NCI-H2029 treated with DMSO at 0.1 percent for 48 hours (cell line): ENCODE measurements at regions not wholly inside any gene's neighbourhood (a gene's known extent, or its start where the extent isn't known, plus 50 kb on each side); places are given as distances from the start of the nearest gene placed in this dataset.
"Not testable (repeated sequence)": the region's sequence is repeated elsewhere in the genome, so short reads cannot be mapped to it uniquely, and the experiment has no call there.

ENCODE experiments used
- DNase-seq: peaks from one replicate; lab custom pipeline; 2025; lab: John Stamatoyannopoulos, UW

GRCh38 chr11:134944131-134944530 lies 532.1 kb upstream of the B3GAT1 start:
- no peak for DNase-seq

GRCh38 chr11:134943544-134943943 lies 531.5 kb upstream of the B3GAT1 start:
- DNase-seq = no peak

- DNase-seq = no peak
These were observed 530.6 kb upstream of the B3GAT1 start for GRCh38 chr11:134942681-134943080.

DNA sequence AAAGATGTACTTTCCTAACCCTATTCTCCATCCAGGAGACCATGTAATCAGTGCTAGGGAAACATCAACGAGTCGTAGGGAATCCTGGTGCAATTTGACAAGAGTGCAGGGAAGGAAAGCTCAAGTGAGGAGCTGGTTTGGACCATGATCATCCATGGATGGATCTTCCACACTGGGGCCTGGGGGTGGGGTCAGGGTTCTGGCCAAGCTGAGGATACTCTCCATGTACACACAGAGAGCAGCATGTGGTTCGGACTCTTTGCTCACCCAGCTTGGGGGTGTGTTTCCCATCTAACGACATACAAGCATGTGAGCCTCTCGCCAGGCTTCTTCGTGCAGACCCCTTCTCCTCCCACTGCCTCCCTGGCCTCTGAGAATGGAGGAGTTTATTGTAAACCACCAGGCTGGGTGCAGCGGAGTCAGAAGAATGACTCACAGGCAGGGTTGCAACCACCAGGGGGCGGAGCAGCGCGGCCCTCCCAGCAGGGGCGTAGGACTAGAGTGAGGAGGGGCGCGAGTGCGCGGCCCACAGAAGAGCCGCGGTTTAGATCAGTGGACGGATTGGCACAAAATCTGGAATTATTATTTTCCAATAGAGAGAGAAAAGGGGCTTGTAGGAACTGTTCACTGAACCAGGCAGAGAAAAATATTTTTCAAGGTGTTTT lies 530.0 kb upstream of the B3GAT1 start:
- not testable (repeated sequence) for DNase-seq

- DNase-seq = no peak
These were observed 529.3 kb upstream of the B3GAT1 start for GRCh38 chr11:134941326-134941725.

GRCh38 chr11:134940441-134941126 lies 528.5 kb upstream of the B3GAT1 start:
- no peak for DNase-seq

GRCh38 chr11:134939905-134940304 lies 527.9 kb upstream of the B3GAT1 start:
- DNase-seq = no peak

GRCh38 chr11:134939031-134939430 lies 527.0 kb upstream of the B3GAT1 start:
- DNase-seq = no peak

- DNase-seq = no peak
These were observed 526.2 kb upstream of the B3GAT1 start for GRCh38 chr11:134938212-134938611.

GRCh38 chr11:134937193-134937592 lies 525.2 kb upstream of the B3GAT1 start:
- DNase-seq = not testable (repeated sequence)

GRCh38 chr11:134932761-134933160 lies 520.7 kb upstream of the B3GAT1 start:
- no peak for DNase-seq

GRCh38 chr11:134925432-134925831 lies 513.4 kb upstream of the B3GAT1 start:
- no peak for DNase-seq

DNA sequence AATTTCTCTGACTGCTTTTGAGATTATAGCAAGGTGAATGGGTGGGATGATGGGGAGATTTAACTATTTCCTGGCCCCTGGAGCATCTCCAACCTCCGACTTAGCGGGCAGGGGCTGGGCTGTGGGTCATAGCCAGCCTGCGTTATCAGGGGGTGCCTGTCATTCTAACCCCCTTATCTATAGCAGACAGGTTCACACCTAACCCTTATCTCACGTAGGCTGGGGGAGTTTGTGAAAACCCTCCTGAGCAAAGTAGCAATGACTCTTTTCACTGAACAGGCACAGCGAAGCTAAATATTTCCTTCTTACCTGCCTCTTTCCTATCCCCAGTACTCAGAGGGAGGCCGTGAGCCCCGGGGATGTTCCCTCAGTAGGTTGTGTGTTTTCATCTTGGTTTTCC lies 511.4 kb upstream of the B3GAT1 start:
- no peak for DNase-seq

- DNase-seq = no peak
These were observed 509.9 kb upstream of the B3GAT1 start for GRCh38 chr11:134921938-134922337.

DNA sequence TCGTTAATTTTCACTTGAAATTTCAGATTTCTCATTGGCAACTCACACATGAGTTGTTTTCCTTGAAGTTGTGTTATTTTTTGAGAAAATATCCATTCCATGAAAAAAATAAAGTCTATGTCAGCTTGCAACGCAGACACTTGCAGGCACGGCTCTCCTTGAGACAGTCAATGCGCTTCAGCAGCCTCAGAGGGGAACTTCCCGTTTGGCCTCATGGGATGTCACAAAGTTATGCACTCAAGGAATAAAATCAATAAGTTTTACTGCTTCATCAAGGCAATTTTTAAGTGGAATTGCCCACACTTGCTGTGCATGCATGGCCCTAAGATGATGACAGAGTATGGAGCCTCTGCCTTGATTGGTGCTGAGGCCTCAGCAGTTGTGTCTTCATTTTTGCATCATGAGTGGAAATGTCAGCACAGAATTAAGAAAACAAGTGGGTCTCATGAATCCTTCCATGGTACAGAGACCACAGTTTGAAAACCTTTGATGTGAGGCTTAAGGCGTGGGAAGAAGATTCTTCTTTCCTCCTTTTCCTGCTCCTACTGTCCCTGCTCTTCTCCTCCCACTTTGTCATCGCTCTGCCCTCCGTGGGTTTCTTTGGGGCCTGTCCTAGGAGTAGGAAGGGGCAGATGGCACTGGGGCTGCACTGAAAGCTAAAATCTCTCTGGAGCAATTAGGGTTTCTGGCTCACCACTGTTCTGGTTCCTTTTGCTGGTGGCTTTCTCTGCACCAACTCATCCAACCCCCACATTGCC lies 509.0 kb upstream of the B3GAT1 start:
- no peak for DNase-seq

DNA sequence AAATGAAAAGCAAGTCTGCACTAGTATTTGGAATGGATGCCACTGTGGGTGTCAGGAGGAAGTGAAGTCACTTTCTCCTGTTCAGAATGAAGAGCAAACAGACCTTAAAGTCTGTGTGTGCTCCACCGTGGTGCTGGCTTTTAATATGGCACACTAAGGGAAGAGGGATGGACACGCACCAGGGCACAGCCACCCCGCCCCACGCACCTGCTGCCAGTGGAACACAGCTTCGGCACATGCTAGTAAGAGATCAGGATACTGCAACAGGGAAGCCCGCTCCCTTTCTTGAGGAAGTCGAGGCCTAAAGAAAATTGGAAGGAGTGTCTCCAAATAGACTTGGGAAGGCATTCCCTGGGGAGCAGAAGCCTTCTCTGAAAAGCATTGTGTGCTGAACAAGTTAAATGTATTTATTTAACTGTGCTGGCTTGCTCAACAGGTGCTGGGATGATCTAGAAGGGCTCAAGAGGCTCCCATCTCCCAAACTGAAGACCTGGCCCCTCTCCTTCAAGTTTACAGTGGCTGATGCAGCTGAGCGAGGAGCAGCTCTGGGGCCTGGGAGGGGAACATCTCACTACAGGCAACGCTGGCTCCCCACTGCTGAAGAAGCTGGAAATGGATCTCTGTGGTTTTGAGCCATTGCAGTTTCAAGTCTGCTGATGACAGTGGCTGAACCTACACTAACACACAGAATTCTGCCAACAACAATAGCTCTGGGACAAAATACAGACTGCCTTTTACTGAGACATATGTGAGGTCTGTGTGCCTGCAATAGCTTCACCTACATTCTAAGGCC lies 504.6 kb upstream of the B3GAT1 start:
- no peak for DNase-seq

DNA sequence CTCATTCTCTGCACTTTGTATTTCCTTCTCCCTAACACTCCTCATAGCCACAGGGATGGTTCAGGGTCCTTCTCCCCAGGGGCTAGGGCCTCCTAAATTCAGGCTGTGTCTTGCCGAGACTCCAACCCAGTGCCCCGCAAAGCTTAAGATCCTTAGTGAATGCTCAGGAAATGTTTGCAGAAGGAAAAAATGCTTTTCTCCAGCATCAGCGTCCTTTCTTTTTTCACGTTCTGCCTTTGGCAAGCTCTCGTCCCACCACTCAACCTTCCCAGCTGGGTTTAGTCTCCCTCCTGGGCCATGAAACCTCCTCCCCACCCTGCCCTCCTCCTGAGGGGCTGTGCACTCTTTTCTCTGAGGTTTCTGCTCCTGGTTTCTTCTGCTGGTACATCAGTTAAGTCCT lies 503.8 kb upstream of the B3GAT1 start:
- DNase-seq = no peak

DNA sequence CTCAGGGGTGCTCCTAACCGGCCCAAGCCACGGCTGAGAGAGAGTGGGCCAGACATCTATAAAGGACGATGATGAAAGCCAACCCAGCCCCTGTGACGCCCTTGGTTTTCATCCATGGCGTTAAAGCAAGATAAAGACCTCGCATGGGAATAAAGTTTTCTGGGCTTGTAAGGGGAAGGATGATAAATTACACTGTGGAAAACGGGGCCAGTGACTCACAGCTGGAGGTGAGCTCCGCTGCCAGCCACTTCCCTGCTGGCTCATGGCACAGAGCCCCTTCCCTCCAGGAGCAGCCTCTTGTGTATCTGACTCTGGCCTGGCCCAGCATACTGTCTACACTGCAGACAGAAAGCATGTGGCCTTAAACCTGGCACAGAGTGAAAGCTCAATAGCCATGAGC lies 503.2 kb upstream of the B3GAT1 start:
- DNase-seq = no peak

DNA sequence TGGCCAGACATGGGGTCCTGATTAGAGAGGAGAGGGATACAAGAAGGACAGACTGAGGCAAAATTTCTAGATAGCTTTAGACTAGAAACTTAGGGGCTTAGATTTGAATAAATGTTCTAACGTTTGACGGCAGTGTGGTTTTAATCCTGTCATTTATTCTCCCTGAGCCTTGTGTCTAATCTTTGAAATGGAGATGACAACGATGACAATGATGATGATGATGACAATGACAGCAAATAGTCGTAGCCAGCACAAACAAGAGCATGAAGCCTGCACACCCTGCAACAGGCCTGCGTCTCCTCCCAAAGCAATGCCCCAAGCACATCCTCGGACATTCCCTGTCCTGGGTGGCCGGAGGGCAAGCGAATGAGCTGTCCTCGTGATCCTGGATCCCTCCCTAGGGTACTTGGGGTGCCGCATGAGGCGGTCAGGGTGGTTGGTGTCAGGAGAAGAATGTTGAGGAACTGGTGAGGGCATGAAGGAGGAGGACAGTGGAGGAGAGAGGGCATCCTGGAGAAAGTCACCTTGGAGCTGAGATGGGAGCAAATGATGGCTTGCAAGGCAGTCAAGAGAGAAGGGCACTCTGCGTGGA lies 502.1 kb upstream of the B3GAT1 start:
- DNase-seq = no peak

DNA sequence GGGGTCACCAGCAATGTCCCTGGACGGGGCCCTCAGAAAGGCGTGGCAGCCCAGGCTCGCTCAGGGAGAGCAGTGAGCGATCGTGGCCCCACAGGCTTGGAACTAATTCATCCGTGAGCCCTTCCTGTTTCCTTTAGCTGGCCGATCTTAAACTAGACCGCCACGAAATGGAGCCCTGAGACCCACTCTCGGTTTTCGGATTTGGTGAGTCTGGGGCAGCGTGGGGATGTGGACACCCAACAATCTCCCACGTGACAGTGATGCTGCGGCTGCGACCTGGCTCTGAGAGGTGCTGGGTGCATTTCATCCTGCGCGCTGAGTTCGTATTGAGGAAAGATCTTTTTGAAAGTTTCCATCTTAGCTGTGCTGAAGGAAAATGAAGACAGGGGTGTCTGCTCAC lies 501.3 kb upstream of the B3GAT1 start:
- DNase-seq = no peak

DNA sequence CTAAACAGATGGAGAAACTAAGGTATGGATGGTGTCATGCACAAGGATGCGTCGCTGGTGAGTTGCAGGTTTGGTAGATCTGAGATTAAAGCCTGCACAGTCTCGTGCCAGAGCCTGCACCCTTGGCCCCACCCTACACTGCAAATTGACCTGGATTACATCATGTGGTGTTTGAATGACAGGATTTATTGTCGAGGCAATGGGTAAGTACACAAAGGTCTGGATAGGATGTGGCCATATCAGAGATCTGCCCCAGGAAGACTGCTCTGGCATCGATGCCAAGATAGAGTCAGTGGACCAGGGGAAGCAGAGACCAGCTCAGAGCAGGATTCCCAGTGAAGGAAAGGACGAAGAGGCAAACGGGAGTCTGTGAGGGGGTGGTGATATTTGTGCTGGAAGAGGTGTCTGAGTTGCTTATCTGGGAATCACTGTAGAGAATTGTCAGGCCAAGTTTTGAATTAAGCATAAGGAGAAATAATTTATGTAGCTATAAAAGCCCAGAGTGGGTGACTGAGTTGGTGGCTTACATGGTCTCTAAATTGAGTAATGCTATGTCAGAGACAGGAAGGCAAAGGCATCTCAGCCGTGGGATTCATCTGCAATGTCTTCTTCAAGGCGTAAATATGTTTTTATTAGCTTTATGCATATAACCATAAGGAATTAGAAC lies 499.6 kb upstream of the B3GAT1 start:
- peak; percentile 44 for DNase-seq
